ENCODE measurements at regions not wholly inside any gene's neighbourhood (a gene's known extent, or its start where the extent isn't known, plus 50 kb on each side); places are given as distances from the start of the nearest gene placed in this dataset.
"Not testable (repeated sequence)": the region's sequence is repeated elsewhere in the genome, so short reads cannot be mapped to it uniquely, and the experiment has no call there.

GRCh38 chr10:34937643-34938398 lies 122.7 kb upstream of the PARD3 start:
- in situ Hi-C loops (cut with HindIII; ENCODE audit: extremely low pct_ligation_motif_present, low pct_unique_long_range_greater_than_20kb); H3K79me2 ChIP-seq (ENCODE audit: insufficient read depth, low read length); ATAC-seq; H4K20me1 ChIP-seq (ENCODE audit: insufficient read depth, low read length); H3K36me3 ChIP-seq (replicated peaks in 1 of 2; ENCODE audit: control insufficient read depth in 1 of 2, insufficient read depth in 2 of 2, low read length in 2 of 2); H3K9ac ChIP-seq (ENCODE audit: insufficient read depth, low read depth, low read length); BruUV-seq (replicated peaks); CTCF ChIA-PET (ENCODE audit: low intra/inter-chr PET ratio, low total read pairs); POLR2A ChIA-PET; H3K4me2 ChIP-seq (ENCODE audit: low read depth, low read length); H3K27ac ChIP-seq (ENCODE audit: extremely low read length, insufficient read depth, low read length); H3K4me1 ChIP-seq (ENCODE audit: insufficient read depth, low read length); H3K27me3 ChIP-seq (ENCODE audit: control insufficient read depth in 1 of 2, insufficient read depth in 2 of 2, low read length in 2 of 2); intact Hi-C loops (cut with micrococcal nuclease; ENCODE audit: unreplicated experiment); FAIRE-seq; DNase-seq (ENCODE audit: low spot score); H3K9me3 ChIP-seq (ENCODE audit: low read length); H2AFZ ChIP-seq (ENCODE audit: low read length); H3K4me3 ChIP-seq (replicated peaks in 1 of 3; ENCODE audit: insufficient read depth in 1 of 3, low read depth in 2 of 3, low read length in 3 of 3): not testable (repeated sequence)
- 8% methylated on average over 7 of the region's 7 CpGs for WGBS (ENCODE audit: low lambda C conversion rate)
- TF ChIP-seq ZNF362 (CRISPR knock-in tag; IDR thresholded peaks at IDR 0.05; ENCODE audit: borderline replicate concordance) (peak; percentile 18; the same call in 1 of the 2 replicates), CTCF (CRISPR knock-in tag; IDR thresholded peaks at IDR 0.05) (peak; percentile 31), STAG1 (CRISPR knock-in tag; IDR thresholded peaks at IDR 0.05) (peak; percentile 43)

GRCh38 chr10:34936061-34936460 lies 121.0 kb upstream of the PARD3 start:
- TF ChIP-seq ZSCAN29 (CRISPR knock-in tag; conservative IDR thresholded peaks at IDR 0.05), result no peak
- TF ChIP-seq HCFC1 (IDR thresholded peaks at IDR 0.05; ENCODE audit: low read depth, low read length), result no peak
- TF ChIP-seq ZBTB20 (CRISPR knock-in tag; IDR thresholded peaks at IDR 0.05; ENCODE audit: borderline replicate concordance, low read depth), result no peak
- no peak for TF ChIP-seq TP53 (CRISPR knock-in tag; conservative IDR thresholded peaks at IDR 0.05)
- DNase-seq (ENCODE audit: low spot score) (no peak), ATAC-seq (no peak), FAIRE-seq (no peak)
- no peak overlapping the region for H3K27ac ChIP-seq (ENCODE audit: extremely low read length, insufficient read depth, low read length)
- H4K20me1 ChIP-seq (ENCODE audit: insufficient read depth, low read length), result no peaks in the 10 kb centered on the region
- H3K79me2 ChIP-seq (ENCODE audit: insufficient read depth, low read length), result no peaks in the 10 kb centered on the region
- 0 out of 2 replicates have a peak, but pooled peaks cover 5% of the 10 kb centered on the region for H3K4me1 ChIP-seq (ENCODE audit: insufficient read depth, low read length)
- no peaks in the 10 kb centered on the region for H3K36me3 ChIP-seq (replicated peaks in 1 of 2; ENCODE audit: control insufficient read depth in 1 of 2, insufficient read depth in 2 of 2, low read length in 2 of 2)
- WGBS (ENCODE audit: low lambda C conversion rate), result 70% methylated on average over 6 of the region's 6 CpGs
- no peak overlapping the region for H2AFZ ChIP-seq (ENCODE audit: low read length)
- H3K4me3 ChIP-seq (replicated peaks in 1 of 3; ENCODE audit: insufficient read depth in 1 of 3, low read depth in 2 of 3, low read length in 3 of 3), result no peak overlapping the region
- no peaks in the 10 kb centered on the region for H3K9me3 ChIP-seq (ENCODE audit: low read length)
- in situ Hi-C loops (cut with HindIII; ENCODE audit: extremely low pct_ligation_motif_present, low pct_unique_long_range_greater_than_20kb), result no loop called here
- no peak overlapping the region for H3K4me2 ChIP-seq (ENCODE audit: low read depth, low read length)
- H3K9ac ChIP-seq (ENCODE audit: insufficient read depth, low read depth, low read length), result no peak overlapping the region
- no TSS peak for BruUV-seq (replicated peaks)
- ChIA-PET POLR2A (no interaction called here), CTCF (ENCODE audit: low intra/inter-chr PET ratio, low total read pairs) (no interaction called here)
- peaks cover 0 to 2% of the 10 kb centered on the region in 2 experiments; a peak in 2 of 5 replicates for H3K27me3 ChIP-seq (ENCODE audit: control insufficient read depth in 1 of 2, insufficient read depth in 2 of 2, low read length in 2 of 2)
- intact Hi-C loops (cut with micrococcal nuclease; ENCODE audit: unreplicated experiment), result no loop called here
